ENCODE measurements at regions not wholly inside any gene's neighbourhood (a gene's known extent, or its start where the extent isn't known, plus 50 kb on each side); places are given as distances from the start of the nearest gene placed in this dataset.

GRCh38 chr13:50195045-50195444, 179.8 kb downstream of the KCNRG start:
- no peak for DNase-seq (ENCODE audit: low read depth)

DNA sequence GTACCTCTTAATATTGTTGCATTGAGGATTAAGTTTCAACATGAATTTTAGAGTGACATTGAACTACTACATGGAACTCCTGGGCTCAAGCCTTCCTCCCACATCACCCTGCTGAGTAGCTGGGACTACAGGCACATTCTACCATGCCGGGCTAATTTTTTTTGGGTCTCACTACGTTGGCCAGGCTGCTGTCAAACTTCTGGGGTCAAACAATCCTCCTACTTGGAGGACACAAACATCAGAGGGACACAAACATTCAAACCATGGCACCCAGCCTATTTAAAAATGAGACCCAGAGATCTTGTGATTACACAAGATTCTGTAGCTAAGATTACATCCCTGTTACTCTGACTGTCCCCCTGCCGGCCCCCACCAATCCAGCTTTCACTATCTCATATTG, 180.9 kb downstream of the KCNRG start:
- no peak for DNase-seq (ENCODE audit: low read depth)

DNA sequence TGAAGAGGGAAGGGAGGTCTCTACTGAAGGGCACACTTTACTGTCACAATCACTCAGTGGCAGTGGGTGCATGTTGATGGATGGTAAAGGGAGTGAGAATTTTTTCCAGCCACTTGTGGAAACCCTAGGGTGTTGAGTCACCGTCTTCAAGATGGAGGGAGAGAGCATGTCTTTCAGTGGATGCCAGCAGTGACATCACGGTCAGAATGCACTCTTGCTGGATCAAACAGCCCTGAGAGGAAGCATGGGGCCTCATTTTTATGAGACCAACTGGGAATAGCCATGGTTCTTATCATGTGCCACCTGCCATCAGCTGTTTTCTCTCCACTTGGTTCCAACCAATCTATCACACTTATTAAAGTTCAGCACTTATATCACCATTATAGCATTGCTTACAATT, 182.5 kb downstream of the KCNRG start:
- DNase-seq (ENCODE audit: low read depth): no peak

DNA sequence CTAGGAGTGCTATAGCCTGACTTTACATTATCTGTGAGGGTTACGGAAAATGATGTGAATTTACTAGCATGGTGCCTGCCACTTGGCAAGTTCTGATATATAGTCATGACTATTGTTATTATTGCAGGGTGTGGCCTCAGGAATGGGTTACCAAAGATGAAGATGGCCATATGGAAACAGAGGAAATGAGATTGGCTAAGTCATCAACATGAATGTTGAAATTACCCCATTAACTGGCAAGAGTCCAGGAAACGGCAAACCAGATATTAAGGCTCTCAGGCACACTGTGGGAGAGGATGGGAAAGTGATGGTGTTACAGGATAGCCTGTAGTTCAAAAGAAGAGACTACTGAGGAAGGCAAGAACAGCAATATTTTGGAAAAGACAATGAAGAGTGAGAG, 183.3 kb downstream of the KCNRG start:
- DNase-seq (ENCODE audit: low read depth): peak; percentile 49

GRCh38 chr13:50200569-50200968, 185.3 kb downstream of the KCNRG start:
- DNase-seq (ENCODE audit: low read depth): no peak

DNA sequence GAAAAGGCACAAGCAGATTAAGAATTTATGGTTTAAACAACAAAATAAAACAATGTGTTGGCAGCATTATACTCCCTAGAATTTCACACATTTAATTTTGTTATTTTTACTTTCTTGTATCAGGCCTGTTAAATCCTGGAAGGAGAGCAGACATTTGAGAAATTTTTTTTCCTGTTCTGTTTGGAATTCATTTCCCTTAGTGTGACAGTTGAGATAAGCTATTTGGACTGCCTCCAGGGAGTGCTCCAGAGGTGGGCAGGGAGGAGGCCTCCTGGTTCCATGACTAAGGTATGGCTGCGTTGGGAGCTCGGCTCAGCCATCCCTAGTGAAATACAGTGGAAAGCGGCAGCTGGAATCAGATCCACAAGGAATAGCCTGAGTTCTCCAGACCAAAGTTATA, 185.7 kb downstream of the KCNRG start:
- DNase-seq (ENCODE audit: low read depth): no peak

GRCh38 chr13:50202485-50202884, 187.2 kb downstream of the KCNRG start:
- no peak for DNase-seq (ENCODE audit: low read depth)

DNA sequence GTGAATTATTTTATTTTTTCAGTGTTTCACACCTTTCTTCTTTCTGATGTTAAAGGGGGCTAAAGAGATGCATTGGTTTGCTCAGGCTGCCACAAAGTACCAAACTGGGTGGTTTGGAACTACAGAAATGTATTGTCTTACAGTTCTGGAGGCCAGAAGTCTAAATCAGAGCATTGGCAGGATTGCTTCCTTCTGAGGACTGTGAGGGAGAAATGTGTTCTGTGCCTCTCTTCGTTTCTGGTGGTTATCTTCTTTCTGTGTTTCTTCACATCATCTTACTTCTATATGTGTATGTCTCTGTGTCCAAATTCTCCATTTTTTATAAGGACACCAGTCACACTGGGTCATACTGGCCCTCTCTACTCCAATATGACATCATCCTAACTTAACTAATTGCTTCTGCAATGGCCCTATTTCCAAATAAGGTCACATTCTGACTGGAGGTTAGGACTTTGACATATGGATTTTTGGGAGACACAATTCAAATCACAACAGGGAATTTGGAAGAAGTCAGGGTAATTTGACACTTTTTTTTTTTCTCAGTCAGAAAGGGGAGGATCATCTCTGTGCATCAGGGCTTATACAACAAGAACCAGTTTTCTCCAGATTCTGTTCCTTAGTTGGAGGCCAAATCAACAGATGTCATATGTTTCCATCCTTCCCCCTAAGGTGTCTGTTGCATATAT, 188.2 kb downstream of the KCNRG start:
- no peak for DNase-seq (ENCODE audit: low read depth)

DNA sequence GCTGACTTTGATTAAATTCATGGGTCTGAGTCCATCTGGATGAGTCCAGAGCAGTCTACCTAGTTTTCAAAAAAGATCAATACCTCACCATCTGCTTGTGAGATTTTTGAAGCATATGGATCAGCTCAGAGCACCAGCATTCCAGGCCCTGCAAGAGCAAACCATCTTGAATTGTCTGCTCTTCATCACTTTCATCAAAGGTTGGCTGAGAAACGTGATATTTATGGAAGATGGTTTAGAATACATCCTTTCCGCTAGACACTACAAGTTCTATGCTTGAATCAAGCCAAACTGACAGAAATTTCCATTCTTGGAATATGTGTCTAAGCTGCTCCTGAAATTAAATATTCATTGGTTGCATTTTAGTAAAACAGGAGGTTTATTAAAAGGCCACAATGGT, 190.3 kb downstream of the KCNRG start:
- DNase-seq (ENCODE audit: low read depth): no peak

GRCh38 chr13:50208826-50209335, 193.6 kb downstream of the KCNRG start:
- DNase-seq (ENCODE audit: low read depth): peak; percentile 82

- no peak for DNase-seq (ENCODE audit: low read depth)
These were observed 194.4 kb downstream of the KCNRG start for GRCh38 chr13:50209631-50210030.

GRCh38 chr13:50213526-50213925, 198.3 kb downstream of the KCNRG start:
- no peak for DNase-seq (ENCODE audit: low read depth)

- peak; percentile 26 for DNase-seq (ENCODE audit: low read depth)
These were observed 199.3 kb downstream of the KCNRG start for GRCh38 chr13:50214514-50214913.

GRCh38 chr13:50215399-50215798, 200.2 kb downstream of the KCNRG start:
- no peak for DNase-seq (ENCODE audit: low read depth)

DNA sequence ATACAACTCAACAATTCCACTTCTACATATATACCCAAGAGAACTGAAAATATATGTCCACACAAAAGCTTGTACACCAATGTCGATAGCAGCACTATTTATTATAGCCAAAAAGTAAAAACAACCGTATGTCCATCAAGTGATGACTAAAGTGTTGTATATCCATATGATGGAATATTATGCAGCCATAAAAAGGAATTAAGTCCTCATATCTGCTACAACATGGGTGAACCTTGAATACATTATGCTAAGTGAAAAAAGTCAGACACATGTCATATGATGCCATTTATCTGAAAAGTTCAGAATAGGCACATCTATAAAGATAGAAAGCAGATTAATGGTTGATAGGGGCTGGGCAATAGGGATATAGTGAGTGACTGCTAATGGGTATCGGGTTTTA, 204.5 kb downstream of the KCNRG start:
- no peak for DNase-seq (ENCODE audit: low read depth)

DNA sequence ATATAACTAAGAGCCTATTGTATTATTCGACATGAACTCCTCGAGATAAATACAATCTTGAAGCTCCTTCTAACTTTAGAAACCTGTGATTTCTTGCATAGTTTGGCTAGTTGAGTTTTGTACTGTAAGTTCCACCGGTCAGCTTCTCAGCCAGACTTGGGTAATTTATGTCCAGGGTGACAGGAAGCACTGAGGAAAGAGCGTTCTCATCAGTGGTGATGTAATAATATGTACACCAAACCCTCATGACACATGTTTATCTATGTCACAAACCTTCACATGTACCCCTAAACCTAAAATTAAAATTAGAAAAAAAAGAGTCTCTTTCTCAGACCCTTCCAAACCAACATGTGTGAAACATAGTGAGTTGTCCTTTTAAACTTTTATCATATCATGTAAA, 205.7 kb downstream of the KCNRG start:
- DNase-seq (ENCODE audit: low read depth): no peak

DNA sequence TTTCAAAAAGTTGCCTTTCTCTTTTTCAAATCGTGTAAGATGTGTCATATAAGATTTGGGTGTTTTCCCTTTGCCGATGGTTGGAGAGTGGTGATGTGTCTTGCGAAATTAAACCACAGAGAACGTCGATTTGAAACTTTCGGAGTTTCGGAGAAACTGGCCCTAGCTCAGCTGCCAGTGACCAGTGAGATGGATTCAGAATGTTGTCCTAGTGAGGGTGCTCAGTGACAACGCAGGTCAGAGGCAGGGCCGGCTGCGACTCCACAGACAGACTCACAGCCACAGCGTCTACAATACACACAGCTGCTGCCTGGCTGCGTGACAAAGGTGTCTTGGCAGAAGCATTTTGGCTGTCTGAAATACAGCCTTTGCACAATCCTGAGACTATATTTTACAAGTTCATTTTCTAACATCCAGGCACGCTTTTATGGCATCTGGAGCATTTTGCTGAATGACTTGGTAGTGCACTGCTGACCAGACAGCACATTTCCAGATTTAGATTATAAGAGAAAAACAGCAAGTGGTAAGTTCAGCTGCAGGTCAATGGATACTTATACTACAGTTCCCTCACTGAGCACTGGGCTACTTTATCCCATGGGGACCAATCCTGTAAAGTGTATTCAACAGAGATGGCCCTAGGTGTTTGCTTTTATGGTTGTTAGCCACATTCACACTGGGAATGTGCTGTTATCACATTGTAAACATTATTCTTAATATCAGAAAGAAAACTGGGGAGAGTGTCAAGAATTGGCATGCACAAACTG, 207.5 kb downstream of the KCNRG start:
- DNase-seq (ENCODE audit: low read depth): peak; percentile 86

- peak; percentile 64 for DNase-seq (ENCODE audit: low read depth)
These were observed 209.3 kb downstream of the KCNRG start for GRCh38 chr13:50224534-50224933.

DNA sequence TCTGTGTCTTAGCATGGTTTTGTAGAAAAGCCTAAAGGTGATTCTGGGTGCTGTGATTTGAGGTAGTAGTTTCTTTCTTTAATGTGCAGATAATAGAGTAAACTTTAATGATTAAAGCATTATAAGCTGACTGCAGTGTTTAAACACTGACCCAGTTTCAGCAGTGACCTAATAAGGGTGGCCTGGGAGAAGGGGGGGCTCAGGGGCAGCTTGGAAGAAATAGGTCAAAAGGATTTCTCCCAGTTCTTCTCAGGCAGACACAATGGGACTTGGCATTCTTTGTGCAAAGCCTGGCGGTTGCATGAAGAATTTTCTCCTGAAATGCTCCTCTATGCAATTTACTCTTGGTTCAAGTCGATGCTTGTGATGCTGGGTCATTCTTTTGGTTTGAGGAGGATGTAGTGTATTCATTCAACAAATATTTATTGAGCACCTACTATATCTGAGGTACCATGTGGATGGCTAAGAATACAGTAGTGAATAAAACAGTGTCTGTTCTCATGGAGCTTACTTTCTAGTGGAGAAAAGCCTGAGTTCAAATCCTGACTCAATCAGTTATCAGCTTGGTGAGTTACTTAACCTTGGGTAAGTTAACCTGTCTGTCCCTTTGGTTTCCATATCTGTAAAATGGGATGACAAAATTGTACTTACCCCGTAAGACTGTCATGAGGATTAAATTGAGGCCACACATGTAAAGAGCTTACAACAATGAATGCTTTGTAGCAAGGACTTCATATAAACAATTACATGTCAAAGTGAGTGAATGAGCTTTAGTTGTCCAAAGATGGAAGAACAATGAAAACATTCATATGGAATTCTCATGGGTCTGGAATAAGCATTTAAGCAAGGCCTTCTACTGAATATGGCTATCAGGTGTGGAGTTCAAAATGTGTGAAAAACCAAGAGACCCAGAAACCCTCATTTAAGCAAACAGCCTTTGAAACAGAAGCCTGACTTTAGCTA, 210.2 kb downstream of the KCNRG start:
- no peak for DNase-seq (ENCODE audit: low read depth)

GRCh38 chr13:50226515-50227155, 211.4 kb downstream of the KCNRG start:
- DNase-seq (ENCODE audit: low read depth): no peak

DNA sequence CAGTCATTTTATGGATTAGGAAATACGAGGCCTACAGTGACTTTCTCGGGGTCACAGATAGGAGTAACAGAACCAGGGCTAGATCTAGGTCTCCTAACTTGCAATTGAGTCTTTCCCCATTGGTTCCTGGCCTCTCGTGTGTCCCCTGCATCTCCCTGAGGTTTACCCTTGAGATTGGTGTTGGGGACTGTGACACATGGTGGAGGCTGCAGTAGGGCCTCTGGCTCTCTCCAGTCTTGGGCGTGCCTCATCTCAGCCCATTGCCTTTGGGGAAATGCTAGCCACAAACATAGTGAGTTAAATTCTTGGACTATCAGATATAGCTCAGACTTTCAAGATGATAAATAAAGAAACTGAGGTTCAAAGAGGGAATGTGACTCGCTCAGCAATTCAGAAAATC, 212.1 kb downstream of the KCNRG start:
- DNase-seq (ENCODE audit: low read depth): no peak

DNA sequence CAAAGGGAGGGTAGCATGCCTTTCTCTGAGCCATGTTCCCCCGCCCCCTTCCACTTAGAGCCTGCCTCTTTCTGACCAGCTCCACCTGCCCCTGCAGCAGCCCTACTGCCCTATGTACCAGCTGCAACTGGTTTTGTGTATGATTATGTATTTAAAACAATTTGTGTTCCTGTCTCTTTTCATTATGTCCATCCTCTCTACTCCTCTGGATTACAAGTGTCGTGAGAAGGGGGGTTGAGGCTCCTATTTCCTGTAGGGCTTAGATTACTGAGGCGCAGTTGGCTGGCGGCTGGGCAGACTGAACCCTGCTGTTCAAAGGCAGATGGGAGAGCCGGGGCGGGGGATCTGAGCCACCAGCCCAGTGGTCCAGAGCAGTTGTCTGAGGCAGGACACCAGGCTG, 213.3 kb downstream of the KCNRG start:
- no peak for DNase-seq (ENCODE audit: low read depth)

Measured in RPMI7951 (cell line).